ENCODE measurements at regions not wholly inside any gene's neighbourhood (a gene's known extent, or its start where the extent isn't known, plus 50 kb on each side); places are given as distances from the start of the nearest gene placed in this dataset.
"Not testable (repeated sequence)": the region's sequence is repeated elsewhere in the genome, so short reads cannot be mapped to it uniquely, and the experiment has no call there.

DNA sequence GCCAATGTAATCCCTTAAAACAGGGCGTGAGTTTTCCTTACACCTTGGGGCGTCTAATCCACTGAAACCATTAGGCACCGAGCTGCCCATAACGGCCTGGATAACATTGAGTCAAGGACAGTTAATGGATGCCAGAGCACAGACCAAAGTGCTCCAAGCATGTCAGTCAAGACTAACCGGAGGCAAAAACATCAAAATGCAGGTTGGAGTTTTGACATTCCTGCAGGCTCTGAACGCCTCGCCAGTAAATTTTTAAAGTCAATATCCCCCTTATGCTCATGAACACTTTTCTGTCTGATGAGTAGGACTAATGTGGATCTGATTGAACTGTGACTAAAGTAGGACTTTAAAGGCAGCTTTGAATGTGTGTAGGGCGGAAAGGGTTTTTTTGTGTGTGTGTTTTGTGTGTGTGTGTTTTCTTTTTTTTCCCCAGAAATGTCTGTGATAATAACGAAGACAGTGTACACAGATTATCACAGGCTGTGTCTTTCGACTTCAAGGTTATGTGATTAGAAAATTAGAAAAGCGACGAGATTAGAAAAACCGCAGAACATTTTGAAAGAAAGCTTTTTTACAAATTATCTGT lies 194.2 kb upstream of the PROX1 start:
- H3K27me3 Mint-ChIP-seq (ENCODE audit: low read depth in 3 of 3): peaks cover 0 to 2% (median 1%) of the 10 kb centered on the region in 3 donors
- no peaks in the 10 kb centered on the region for H3K36me3 Mint-ChIP-seq
- H3K4me3 ChIP-seq (replicated peaks in 1 of 3; ENCODE audit: low read depth in 2 of 3, low read length in 3 of 3): no peak overlapping the region
- H3K36me3 ChIP-seq (replicated peaks in 1 of 2; ENCODE audit: control insufficient read depth in 1 of 2, insufficient read depth in 2 of 2, low read length in 2 of 2): no peaks in the 10 kb centered on the region
- no peak overlapping the region for H3K27ac Mint-ChIP-seq
- H3K9ac ChIP-seq (ENCODE audit: insufficient read depth, low read length, poor library complexity, severe bottlenecking): no peak overlapping the region
- H3K4me1 Mint-ChIP-seq: no peaks in the 10 kb centered on the region
- peaks cover 0 to 22% (median 0%) of the 10 kb centered on the region in 7 donors for H3K9me3 Mint-ChIP-seq
- no peak overlapping the region for H3K4me2 ChIP-seq (replicated peaks; ENCODE audit: extremely low read depth, low read length, poor library complexity, severe bottlenecking)
- H2AFZ ChIP-seq (ENCODE audit: insufficient read depth, low read depth, low read length, poor library complexity, severe bottlenecking): no peak overlapping the region
- no peaks in the 10 kb centered on the region for H4K20me1 ChIP-seq (ENCODE audit: insufficient read depth, low read length)
- no peaks in the 10 kb centered on the region for H3K4me1 ChIP-seq (ENCODE audit: control insufficient read depth in 1 of 2, insufficient read depth in 2 of 2, low read length in 2 of 2)
- 89% methylated on average over 8 of the region's 13 CpGs for WGBS (ENCODE audit: insufficient coverage)
- no peak overlapping the region for H3K27ac ChIP-seq (ENCODE audit: low read depth in 1 of 2, low read length in 2 of 2)
- DNase-seq: no peak
- no peaks in the 10 kb centered on the region for H3K27me3 ChIP-seq (ENCODE audit: control insufficient read depth in 2 of 2, insufficient read depth in 2 of 2, low read length in 2 of 2)
- TF ChIP-seq, protein P1, sequence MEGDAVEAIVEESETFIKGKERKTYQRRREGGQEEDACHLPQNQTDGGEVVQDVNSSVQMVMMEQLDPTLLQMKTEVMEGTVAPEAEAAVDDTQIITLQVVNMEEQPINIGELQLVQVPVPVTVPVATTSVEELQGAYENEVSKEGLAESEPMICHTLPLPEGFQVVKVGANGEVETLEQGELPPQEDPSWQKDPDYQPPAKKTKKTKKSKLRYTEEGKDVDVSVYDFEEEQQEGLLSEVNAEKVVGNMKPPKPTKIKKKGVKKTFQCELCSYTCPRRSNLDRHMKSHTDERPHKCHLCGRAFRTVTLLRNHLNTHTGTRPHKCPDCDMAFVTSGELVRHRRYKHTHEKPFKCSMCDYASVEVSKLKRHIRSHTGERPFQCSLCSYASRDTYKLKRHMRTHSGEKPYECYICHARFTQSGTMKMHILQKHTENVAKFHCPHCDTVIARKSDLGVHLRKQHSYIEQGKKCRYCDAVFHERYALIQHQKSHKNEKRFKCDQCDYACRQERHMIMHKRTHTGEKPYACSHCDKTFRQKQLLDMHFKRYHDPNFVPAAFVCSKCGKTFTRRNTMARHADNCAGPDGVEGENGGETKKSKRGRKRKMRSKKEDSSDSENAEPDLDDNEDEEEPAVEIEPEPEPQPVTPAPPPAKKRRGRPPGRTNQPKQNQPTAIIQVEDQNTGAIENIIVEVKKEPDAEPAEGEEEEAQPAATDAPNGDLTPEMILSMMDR (IDR thresholded peaks at IDR 0.05): no peak
- H3K4me3 Mint-ChIP-seq: no peak overlapping the region
- intact Hi-C loops (cut with micrococcal nuclease): no loop called here
- H3K9me3 ChIP-seq (replicated peaks in 1 of 2; ENCODE audit: control insufficient read depth in 1 of 2, insufficient read depth in 1 of 2, low read length in 2 of 2): peaks cover 5 to 6% of the 10 kb centered on the region in 2 donors
- H3K79me2 ChIP-seq (ENCODE audit: insufficient read depth, low read length): no peaks in the 10 kb centered on the region

DNA sequence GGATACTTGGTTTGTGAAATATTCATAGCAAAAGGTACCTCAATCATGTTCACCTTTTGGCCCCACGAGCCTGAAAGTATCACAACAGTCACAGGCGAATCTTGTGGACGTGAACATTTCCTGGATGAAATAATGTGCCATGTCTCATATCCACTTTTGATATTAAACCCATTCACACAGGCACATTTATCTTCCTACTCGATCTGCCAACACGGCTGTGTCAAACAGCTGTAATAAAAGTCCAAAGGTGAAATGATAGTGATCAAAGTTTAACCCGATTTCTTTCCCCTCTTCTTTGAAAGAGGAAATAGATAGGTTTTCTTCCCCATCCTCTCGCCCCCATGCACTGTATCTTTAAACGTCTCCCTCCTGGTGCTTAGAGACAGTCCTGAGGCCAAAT lies 191.2 kb upstream of the PROX1 start:
- H2AFZ ChIP-seq (ENCODE audit: insufficient read depth, low read depth, low read length, poor library complexity, severe bottlenecking): no peak overlapping the region
- H4K20me1 ChIP-seq (ENCODE audit: insufficient read depth, low read length): no peaks in the 10 kb centered on the region
- no peaks in the 10 kb centered on the region for H3K36me3 ChIP-seq (replicated peaks in 1 of 2; ENCODE audit: control insufficient read depth in 1 of 2, insufficient read depth in 2 of 2, low read length in 2 of 2)
- Mint-ChIP-seq H3K27me3 (ENCODE audit: low read depth in 3 of 3) (peaks cover 0 to 2% (median 0%) of the 10 kb centered on the region in 3 donors), H3K9me3 (peaks cover 0 to 25% (median 4%) of the 10 kb centered on the region in 7 donors), H3K4me1 (no peaks in the 10 kb centered on the region), H3K4me3 (no peak overlapping the region), H3K27ac (peak overlapping the region in 1 of 7 donors; percentile 1), H3K36me3 (no peaks in the 10 kb centered on the region)
- TF ChIP-seq, protein P1 (IDR thresholded peaks at IDR 0.05): no peak
- H3K4me3 ChIP-seq (replicated peaks in 1 of 3; ENCODE audit: low read depth in 2 of 3, low read length in 3 of 3): no peak overlapping the region
- H3K9me3 ChIP-seq (replicated peaks in 1 of 2; ENCODE audit: control insufficient read depth in 1 of 2, insufficient read depth in 1 of 2, low read length in 2 of 2): peaks cover 5 to 6% of the 10 kb centered on the region in 2 donors
- DNase-seq: no peak
- no peak overlapping the region for H3K9ac ChIP-seq (ENCODE audit: insufficient read depth, low read length, poor library complexity, severe bottlenecking)
- intact Hi-C loops (cut with micrococcal nuclease): no loop called here
- no peak overlapping the region for H3K4me2 ChIP-seq (replicated peaks; ENCODE audit: extremely low read depth, low read length, poor library complexity, severe bottlenecking)
- no peaks in the 10 kb centered on the region for H3K79me2 ChIP-seq (ENCODE audit: insufficient read depth, low read length)
- 92% methylated on average over 3 of the region's 8 CpGs for WGBS (ENCODE audit: insufficient coverage)
- H3K27me3 ChIP-seq (ENCODE audit: control insufficient read depth in 2 of 2, insufficient read depth in 2 of 2, low read length in 2 of 2): no peaks in the 10 kb centered on the region
- H3K4me1 ChIP-seq (ENCODE audit: control insufficient read depth in 1 of 2, insufficient read depth in 2 of 2, low read length in 2 of 2): no peaks in the 10 kb centered on the region
- no peak overlapping the region for H3K27ac ChIP-seq (ENCODE audit: low read depth in 1 of 2, low read length in 2 of 2)

DNA sequence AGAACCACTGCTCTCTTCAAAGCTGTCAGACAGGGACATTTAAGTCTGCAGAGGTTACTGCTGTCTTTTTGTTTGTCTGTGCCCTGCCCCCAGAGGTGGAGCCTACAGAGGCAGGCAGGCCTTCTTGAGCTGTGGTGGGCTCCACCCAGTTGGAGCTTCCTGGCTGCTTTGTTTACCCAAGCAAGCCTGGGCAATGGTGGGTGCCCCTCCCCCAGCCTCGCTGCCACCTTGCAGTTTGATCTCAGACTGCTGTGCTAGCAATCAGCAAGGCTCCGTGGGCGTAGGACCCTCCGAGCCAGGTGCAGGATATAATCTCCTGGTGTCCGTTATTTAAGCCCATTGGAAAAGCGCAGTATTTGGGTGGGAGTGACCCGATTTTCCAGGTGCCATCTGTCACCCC lies 179.5 kb upstream of the PROX1 start:
- H3K4me2 ChIP-seq (replicated peaks; ENCODE audit: extremely low read depth, low read length, poor library complexity, severe bottlenecking); H4K20me1 ChIP-seq (ENCODE audit: insufficient read depth, low read length); DNase-seq; H3K9me3 ChIP-seq (replicated peaks in 1 of 2; ENCODE audit: control insufficient read depth in 1 of 2, insufficient read depth in 1 of 2, low read length in 2 of 2); H3K9ac ChIP-seq (ENCODE audit: insufficient read depth, low read length, poor library complexity, severe bottlenecking); intact Hi-C loops (cut with micrococcal nuclease); H3K79me2 ChIP-seq (ENCODE audit: insufficient read depth, low read length); H3K4me1 Mint-ChIP-seq; H3K4me1 ChIP-seq (ENCODE audit: control insufficient read depth in 1 of 2, insufficient read depth in 2 of 2, low read length in 2 of 2); H2AFZ ChIP-seq (ENCODE audit: insufficient read depth, low read depth, low read length, poor library complexity, severe bottlenecking); H3K4me3 ChIP-seq (replicated peaks in 1 of 3; ENCODE audit: low read depth in 2 of 3, low read length in 3 of 3); H3K36me3 ChIP-seq (replicated peaks in 1 of 2; ENCODE audit: control insufficient read depth in 1 of 2, insufficient read depth in 2 of 2, low read length in 2 of 2); H3K27me3 Mint-ChIP-seq (ENCODE audit: low read depth in 3 of 3); H3K36me3 Mint-ChIP-seq; H3K27ac ChIP-seq (ENCODE audit: low read depth in 1 of 2, low read length in 2 of 2); H3K4me3 Mint-ChIP-seq; H3K27ac Mint-ChIP-seq; H3K27me3 ChIP-seq (ENCODE audit: control insufficient read depth in 2 of 2, insufficient read depth in 2 of 2, low read length in 2 of 2): not testable (repeated sequence)
- 80% methylated on average over 1 of the region's 7 CpGs for WGBS (ENCODE audit: insufficient coverage)
- H3K9me3 Mint-ChIP-seq: peaks cover 3 to 20% (median 7%) of the 10 kb centered on the region in 7 donors
